Smooth muscle cell (in vitro differentiated cells): ENCODE measurements at regions not wholly inside any gene's neighbourhood (a gene's known extent, or its start where the extent isn't known, plus 50 kb on each side); places are given as distances from the start of the nearest gene placed in this dataset.

Experiments
- DNase-seq: peaks from one replicate; lab custom pipeline; 2025; ENCODE audit not compliant: unreplicated experiment; lab: John Stamatoyannopoulos, UW
- H2AFZ ChIP-seq: fragments of 200-600 bp; sonication (generic); 2 replicates; pipeline ENCODE4 v1.6.0; 2016; ENCODE audit warnings: antibody characterized with exemption, low read depth, mild to moderate bottlenecking
- H3F3A ChIP-seq: fragments of 200-600 bp; sonication (generic); 2 replicates; pipeline ENCODE4 v1.6.0; 2017; ENCODE audit warnings: antibody characterized with exemption, low read depth
- H3K27ac ChIP-seq: fragments of 200-600 bp; sonication (generic); 2 replicates; pipeline ENCODE4 v1.5.1; 2016; ENCODE audit warnings: low read depth, mild to moderate bottlenecking
- H3K27me3 ChIP-seq: fragments of 200-600 bp; sonication (generic); 2 replicates; pipeline ENCODE4 v1.6.1; 2016; ENCODE audit warnings: low read depth, mild to moderate bottlenecking
- H3K36me3 ChIP-seq: fragments of 200-600 bp; sonication (generic); 2 replicates; pipeline ENCODE4 v1.5.1; 2016; ENCODE audit warnings: low read depth
- H3K4me1 ChIP-seq: fragments of 200-600 bp; sonication (generic); 2 replicates; pipeline ENCODE4 v1.5.1; 2016; ENCODE audit warnings: low read depth
- H3K4me2 ChIP-seq: fragments of 200-600 bp; sonication (generic); 2 replicates; pipeline ENCODE4 v1.6.0; 2016; ENCODE audit warnings: mild to moderate bottlenecking
- H3K4me3 ChIP-seq: fragments of 200-600 bp; sonication (generic); 2 replicates; pipeline ENCODE4 v1.5.1; 2016; ENCODE audit warnings: mild to moderate bottlenecking
- H3K79me2 ChIP-seq: fragments of 200-600 bp; sonication (generic); 2 replicates; pipeline ENCODE4 v1.6.0; 2016; ENCODE audit warnings: low read depth, mild to moderate bottlenecking
- H3K9ac ChIP-seq: fragments of 200-600 bp; sonication (generic); 2 replicates; pipeline ENCODE4 v1.6.0; 2016; ENCODE audit warnings: low read depth
- H3K9me3 ChIP-seq: fragments of 200-600 bp; sonication (generic); replicated peaks from 2 replicates; pipeline ENCODE4 v1.5.1; 2016; ENCODE audit warnings: low read depth
- H4K20me1 ChIP-seq: fragments of 200-600 bp; sonication (generic); 2 replicates; pipeline ENCODE4 v1.6.0; 2016; ENCODE audit warnings: low read depth
- CTCF ChIP-seq: fragments of 200-600 bp; sonication (generic); IDR thresholded peaks from 2 replicates; pipeline ENCODE4 v1.5.1; 2017; ENCODE audit warnings: borderline replicate concordance, mild to moderate bottlenecking, antibody characterized with exemption; ENCODE audit not compliant: insufficient read depth, poor library complexity, severe bottlenecking
- WGBS: methylation state at CpG from one replicate; pipeline ENCODE4 v1.1.7; 2016; ENCODE audit warnings: low lambda C conversion rate; 5-methylcytosine and 5-hydroxymethylcytosine counted together

GRCh38 chr13:31515427-31515826, 223.9 kb upstream of the RXFP2 start:
- Histone ChIP-seq H3K9ac (no peak overlapping the region), H3K9me3 (no peaks in the 10 kb centered on the region), H3K4me2 (no peak overlapping the region), H3K27me3 (peaks cover 21% of the 10 kb centered on the region), H4K20me1 (no peaks in the 10 kb centered on the region), H3K4me1 (no peaks in the 10 kb centered on the region), H2AFZ (no peak overlapping the region), H3K4me3 (no peak overlapping the region), H3K27ac (no peak overlapping the region), H3K79me2 (no peaks in the 10 kb centered on the region), H3F3A (no peaks in the 10 kb centered on the region), H3K36me3 (no peaks in the 10 kb centered on the region)
- TF ChIP-seq CTCF: no peak
- DNase-seq: no peak
- 92% methylated on average over 1 of the region's 1 CpG for WGBS

GRCh38 chr13:31517599-31517998, 221.7 kb upstream of the RXFP2 start:
- no peaks in the 10 kb centered on the region for H3K79me2 ChIP-seq
- H3K9ac ChIP-seq: no peak overlapping the region
- H3K27me3 ChIP-seq: peaks cover 24% of the 10 kb centered on the region
- no peaks in the 10 kb centered on the region for H4K20me1 ChIP-seq
- no peak overlapping the region for H3K4me3 ChIP-seq
- WGBS: 90% methylated on average over 3 of the region's 3 CpGs
- TF ChIP-seq CTCF: no peak
- H3K36me3 ChIP-seq: no peaks in the 10 kb centered on the region
- no peaks in the 10 kb centered on the region for H3K9me3 ChIP-seq
- H3K27ac ChIP-seq: no peak overlapping the region
- no peak for DNase-seq
- H3K4me1 ChIP-seq: no peaks in the 10 kb centered on the region
- H2AFZ ChIP-seq: no peak overlapping the region
- H3K4me2 ChIP-seq: no peak overlapping the region
- no peaks in the 10 kb centered on the region for H3F3A ChIP-seq

- no peak overlapping the region for H3K4me2 ChIP-seq
- peaks cover 14% of the 10 kb centered on the region for H3K27me3 ChIP-seq
- H3K79me2 ChIP-seq: no peaks in the 10 kb centered on the region
- H3K4me3 ChIP-seq: no peak overlapping the region
- no peaks in the 10 kb centered on the region for H3K4me1 ChIP-seq
- H3K36me3 ChIP-seq: no peaks in the 10 kb centered on the region
- H3K9me3 ChIP-seq: no peaks in the 10 kb centered on the region
- H3F3A ChIP-seq: no peaks in the 10 kb centered on the region
- no peak overlapping the region for H3K27ac ChIP-seq
- no peak overlapping the region for H2AFZ ChIP-seq
- H4K20me1 ChIP-seq: no peaks in the 10 kb centered on the region
- no peak for TF ChIP-seq CTCF
- WGBS: 73% methylated on average over 4 of the region's 4 CpGs
- DNase-seq: no peak
- H3K9ac ChIP-seq: no peak overlapping the region
Measured at GRCh38 chr13:31518645-31519044, 220.7 kb upstream of the RXFP2 start.

- Histone ChIP-seq H3K27me3 (peaks cover 8% of the 10 kb centered on the region), H2AFZ (no peak overlapping the region), H3K4me2 (no peak overlapping the region), H4K20me1 (no peaks in the 10 kb centered on the region), H3K4me1 (no peaks in the 10 kb centered on the region), H3K79me2 (no peaks in the 10 kb centered on the region), H3F3A (no peaks in the 10 kb centered on the region), H3K36me3 (no peaks in the 10 kb centered on the region), H3K9ac (no peak overlapping the region), H3K9me3 (no peaks in the 10 kb centered on the region), H3K4me3 (no peak overlapping the region), H3K27ac (no peak overlapping the region)
- DNase-seq: no peak
- no peak for TF ChIP-seq CTCF
Measured at GRCh38 chr13:31521435-31521834, 217.9 kb upstream of the RXFP2 start.
